ENCODE measurements at regions not wholly inside any gene's neighbourhood (a gene's known extent, or its start where the extent isn't known, plus 50 kb on each side); places are given as distances from the start of the nearest gene placed in this dataset.

DNA sequence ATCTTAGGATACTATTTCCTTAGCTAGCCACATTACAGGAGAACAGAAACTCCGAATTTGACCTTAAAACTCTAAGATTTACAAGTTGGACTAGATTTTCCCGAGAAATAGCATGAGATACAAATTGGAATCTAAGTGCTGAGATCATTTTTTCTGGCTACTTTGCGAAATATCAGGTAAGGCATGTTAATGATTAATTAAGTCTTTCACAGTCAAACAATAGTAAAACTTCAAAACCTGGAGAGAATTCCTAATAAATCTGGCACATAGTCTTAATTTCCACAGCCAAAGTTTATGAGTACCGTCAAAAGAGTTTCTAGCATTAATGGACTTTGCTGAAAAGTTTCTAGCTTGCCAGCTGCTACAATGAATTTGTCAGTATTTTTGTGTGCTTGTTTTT is 379.5 kb upstream of the TOM1L1 start:
- H3K27ac ChIP-seq = no peak overlapping the region
- no peak overlapping the region for H3K9ac ChIP-seq (ENCODE audit: insufficient read length)
- DNase-seq (ENCODE audit: low read depth, low spot score) = no peak
- H3K4me3 ChIP-seq = no peak overlapping the region
- no peaks in the 10 kb centered on the region for H3K36me3 ChIP-seq (ENCODE audit: insufficient read depth, low read length)
- no peaks in the 10 kb centered on the region for H3K9me3 ChIP-seq (ENCODE audit: low read depth, low read length)
- TF ChIP-seq FOXP2 (optimal IDR thresholded peaks at IDR 0.05; ENCODE audit: control extremely low read depth, extremely low read length, insufficient read depth) (no peak), POLR2AphosphoS5 (IDR thresholded peaks at IDR 0.05; ENCODE audit: borderline replicate concordance, low read depth, low read length) (no peak), EZH2 (IDR thresholded peaks at IDR 0.05) (no peak)

DNA sequence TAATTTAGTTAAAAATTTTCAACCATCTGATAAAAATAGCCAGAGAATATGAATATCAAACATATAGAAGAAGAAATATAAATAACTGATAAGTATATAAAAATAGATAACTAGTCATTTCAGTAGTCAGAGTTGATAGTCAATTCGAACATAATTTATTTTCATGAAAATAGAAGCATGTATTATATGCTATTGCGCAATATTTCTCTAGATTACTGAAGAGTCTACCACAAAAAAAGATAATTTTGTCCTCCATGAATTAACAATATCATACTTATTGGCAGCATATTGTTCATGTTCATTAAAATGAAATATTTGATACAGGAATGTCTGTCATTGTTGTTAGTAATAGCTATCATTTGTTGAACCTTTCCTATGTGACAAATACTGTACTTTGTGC is 376.2 kb upstream of the TOM1L1 start:
- Histone ChIP-seq H3K9ac (ENCODE audit: insufficient read length) (no peak overlapping the region), H3K36me3 (ENCODE audit: insufficient read depth, low read length) (no peaks in the 10 kb centered on the region), H3K27ac (no peak overlapping the region), H3K4me3 (no peak overlapping the region), H3K9me3 (ENCODE audit: low read depth, low read length) (no peaks in the 10 kb centered on the region)
- no peak for DNase-seq (ENCODE audit: low read depth, low spot score)
- TF ChIP-seq FOXP2 (optimal IDR thresholded peaks at IDR 0.05; ENCODE audit: control extremely low read depth, extremely low read length, insufficient read depth) (no peak), EZH2 (IDR thresholded peaks at IDR 0.05) (no peak), POLR2AphosphoS5 (IDR thresholded peaks at IDR 0.05; ENCODE audit: borderline replicate concordance, low read depth, low read length) (no peak)

GRCh38 chr17:54527941-54528340 is 372.7 kb upstream of the TOM1L1 start:
- H3K27ac ChIP-seq = no peak overlapping the region
- H3K9me3 ChIP-seq (ENCODE audit: low read depth, low read length) = no peaks in the 10 kb centered on the region
- no peak for TF ChIP-seq FOXP2 (optimal IDR thresholded peaks at IDR 0.05; ENCODE audit: control extremely low read depth, extremely low read length, insufficient read depth)
- no peak overlapping the region for H3K4me3 ChIP-seq
- DNase-seq (ENCODE audit: low read depth, low spot score) = no peak
- H3K36me3 ChIP-seq (ENCODE audit: insufficient read depth, low read length) = no peaks in the 10 kb centered on the region
- no peak overlapping the region for H3K9ac ChIP-seq (ENCODE audit: insufficient read length)

DNA sequence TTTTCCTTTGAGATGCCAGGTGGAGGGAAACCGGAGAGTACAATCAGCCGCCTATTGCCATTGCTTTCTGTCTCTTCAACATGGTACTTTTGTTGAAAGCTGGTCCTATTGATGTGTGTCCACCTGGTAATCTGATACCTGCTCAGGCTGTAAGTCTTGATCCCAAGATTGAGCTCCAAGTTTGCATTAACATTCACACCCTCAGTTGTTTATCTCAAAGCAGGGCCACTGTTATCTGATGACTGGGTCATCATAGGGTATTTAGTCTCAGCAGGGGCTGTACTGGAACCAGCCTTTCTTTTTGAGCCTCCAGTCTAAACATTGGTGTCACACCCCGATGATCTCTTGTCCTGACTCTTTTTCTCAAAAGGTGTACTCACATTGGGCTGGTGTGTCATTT is 370.3 kb upstream of the TOM1L1 start:
- no peak overlapping the region for H3K4me3 ChIP-seq
- no peaks in the 10 kb centered on the region for H3K36me3 ChIP-seq (ENCODE audit: insufficient read depth, low read length)
- no peak overlapping the region for H3K27ac ChIP-seq
- no peak for DNase-seq (ENCODE audit: low read depth, low spot score)
- no peaks in the 10 kb centered on the region for H3K9me3 ChIP-seq (ENCODE audit: low read depth, low read length)
- TF ChIP-seq POLR2AphosphoS5 (IDR thresholded peaks at IDR 0.05; ENCODE audit: borderline replicate concordance, low read depth, low read length) (no peak), EZH2 (IDR thresholded peaks at IDR 0.05) (no peak)
- no peak overlapping the region for H3K9ac ChIP-seq (ENCODE audit: insufficient read length)

- TF ChIP-seq POLR2AphosphoS5 (IDR thresholded peaks at IDR 0.05; ENCODE audit: borderline replicate concordance, low read depth, low read length) (no peak), EZH2 (IDR thresholded peaks at IDR 0.05) (no peak), FOXP2 (optimal IDR thresholded peaks at IDR 0.05; ENCODE audit: control extremely low read depth, extremely low read length, insufficient read depth) (no peak)
- Histone ChIP-seq H3K27ac (no peak overlapping the region), H3K9ac (ENCODE audit: insufficient read length) (no peak overlapping the region), H3K4me3 (no peak overlapping the region), H3K9me3 (ENCODE audit: low read depth, low read length) (no peaks in the 10 kb centered on the region), H3K36me3 (ENCODE audit: insufficient read depth, low read length) (no peaks in the 10 kb centered on the region)
- DNase-seq (ENCODE audit: low read depth, low spot score) = no peak
Measured at GRCh38 chr17:54536306-54536705, 364.3 kb upstream of the TOM1L1 start.

- Histone ChIP-seq H3K27ac (no peak overlapping the region), H3K36me3 (ENCODE audit: insufficient read depth, low read length) (no peaks in the 10 kb centered on the region), H3K9me3 (ENCODE audit: low read depth, low read length) (no peaks in the 10 kb centered on the region), H3K9ac (ENCODE audit: insufficient read length) (no peak overlapping the region), H3K4me3 (no peak overlapping the region)
- DNase-seq (ENCODE audit: low read depth, low spot score) = no peak
- TF ChIP-seq EZH2 (IDR thresholded peaks at IDR 0.05) (no peak), POLR2AphosphoS5 (IDR thresholded peaks at IDR 0.05; ENCODE audit: borderline replicate concordance, low read depth, low read length) (no peak), FOXP2 (optimal IDR thresholded peaks at IDR 0.05; ENCODE audit: control extremely low read depth, extremely low read length, insufficient read depth) (no peak)
Measured at GRCh38 chr17:54537656-54538055, 363.0 kb upstream of the TOM1L1 start.

DNA sequence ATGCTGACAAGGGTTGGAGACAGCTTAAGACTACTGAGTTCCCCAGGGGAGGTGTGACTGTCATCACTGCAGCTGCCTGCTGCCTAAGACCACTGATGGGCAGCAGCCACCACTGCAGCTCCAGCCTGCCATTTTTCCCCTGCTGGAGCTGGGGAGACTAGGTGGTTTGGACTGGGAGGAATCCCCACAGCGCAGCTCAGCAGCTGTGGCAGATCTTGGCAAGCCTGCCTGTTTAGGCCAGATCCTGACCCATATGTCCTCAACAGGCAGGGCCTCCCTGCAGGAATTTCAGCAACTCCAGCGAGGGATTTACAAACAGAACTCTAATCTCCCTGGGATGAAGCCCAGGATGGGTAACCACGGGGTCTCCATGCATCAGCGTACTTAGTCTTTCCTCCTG is 356.4 kb upstream of the TOM1L1 start:
- Histone ChIP-seq H3K36me3 (ENCODE audit: insufficient read depth, low read length) (no peaks in the 10 kb centered on the region), H3K9me3 (ENCODE audit: low read depth, low read length) (no peaks in the 10 kb centered on the region), H3K27ac (no peak overlapping the region), H3K4me3 (no peak overlapping the region), H3K9ac (ENCODE audit: insufficient read length) (no peak overlapping the region)
- DNase-seq (ENCODE audit: low read depth, low spot score) = no peak
- TF ChIP-seq EZH2 (IDR thresholded peaks at IDR 0.05) (no peak), FOXP2 (optimal IDR thresholded peaks at IDR 0.05; ENCODE audit: control extremely low read depth, extremely low read length, insufficient read depth) (no peak), POLR2AphosphoS5 (IDR thresholded peaks at IDR 0.05; ENCODE audit: borderline replicate concordance, low read depth, low read length) (no peak)

GRCh38 chr17:54559883-54560282 is 340.8 kb upstream of the TOM1L1 start:
- Histone ChIP-seq H3K4me3 (no peak overlapping the region), H3K9ac (ENCODE audit: insufficient read length) (no peak overlapping the region), H3K9me3 (ENCODE audit: low read depth, low read length) (no peaks in the 10 kb centered on the region), H3K36me3 (ENCODE audit: insufficient read depth, low read length) (no peaks in the 10 kb centered on the region), H3K27ac (no peak overlapping the region)
- no peak for DNase-seq (ENCODE audit: low read depth, low spot score)
- no peak for TF ChIP-seq FOXP2 (optimal IDR thresholded peaks at IDR 0.05; ENCODE audit: control extremely low read depth, extremely low read length, insufficient read depth)
- TF ChIP-seq EZH2 (IDR thresholded peaks at IDR 0.05) = no peak
- TF ChIP-seq POLR2AphosphoS5 (IDR thresholded peaks at IDR 0.05; ENCODE audit: borderline replicate concordance, low read depth, low read length) = no peak

DNA sequence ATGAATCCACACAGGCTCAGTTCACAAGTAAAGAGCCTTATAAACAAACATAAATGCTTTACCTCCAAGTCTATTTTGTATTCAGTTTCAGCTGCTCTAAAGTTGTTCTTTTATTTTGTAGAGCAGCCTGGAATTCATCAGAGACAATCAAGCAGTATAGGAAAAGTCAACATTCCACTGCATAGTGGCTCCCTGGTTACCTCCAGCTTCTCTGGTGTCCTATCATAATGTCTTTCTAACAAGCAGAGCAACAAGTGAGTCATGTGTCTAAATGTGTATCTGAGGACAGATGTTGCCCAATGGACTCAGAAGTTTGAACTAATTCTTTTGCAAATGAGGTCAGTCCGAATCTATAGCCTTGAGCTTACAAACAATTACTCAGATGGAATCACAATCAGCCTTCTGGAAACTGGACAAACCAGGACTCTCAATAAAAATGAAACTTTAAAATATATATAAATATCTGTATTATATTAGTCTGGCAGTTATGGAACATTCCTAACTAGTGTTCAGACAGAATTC is 292.0 kb upstream of the TOM1L1 start:
- H3K9me3 ChIP-seq (ENCODE audit: low read depth, low read length) = no peaks in the 10 kb centered on the region
- no peak overlapping the region for H3K27ac ChIP-seq
- DNase-seq (ENCODE audit: low read depth, low spot score) = no peak
- H3K36me3 ChIP-seq (ENCODE audit: insufficient read depth, low read length) = no peaks in the 10 kb centered on the region
- TF ChIP-seq EZH2 (IDR thresholded peaks at IDR 0.05) (no peak), POLR2AphosphoS5 (IDR thresholded peaks at IDR 0.05; ENCODE audit: borderline replicate concordance, low read depth, low read length) (no peak), FOXP2 (optimal IDR thresholded peaks at IDR 0.05; ENCODE audit: control extremely low read depth, extremely low read length, insufficient read depth) (no peak)
- H3K9ac ChIP-seq (ENCODE audit: insufficient read length) = no peak overlapping the region
- no peak overlapping the region for H3K4me3 ChIP-seq

Measured in SK-N-MC (cell line).